SU-DHL-6 (cell line): ENCODE measurements at regions not wholly inside any gene's neighbourhood (a gene's known extent, or its start where the extent isn't known, plus 50 kb on each side); places are given as distances from the start of the nearest gene placed in this dataset.

Experiments
- H2AFZ ChIP-seq: fragments of 200-600 bp; sonication (generic); 2 replicates; pipeline ENCODE4 v1.6.1; 2014; ENCODE audit warnings: low read depth, mild to moderate bottlenecking, moderate library complexity, mixed read lengths, antibody characterized with exemption, low read length; ENCODE audit not compliant: severe bottlenecking
- H3F3A ChIP-seq: fragments of 200-600 bp; shearing (Covaris generic); 2 replicates; pipeline ENCODE4 v1.6.0; 2016; ENCODE audit warnings: antibody characterized with exemption, mild to moderate bottlenecking; ENCODE audit not compliant: insufficient read depth
- H3K27ac ChIP-seq: fragments of 200-600 bp; sonication (generic); 2 replicates; pipeline ENCODE4 v1.5.1; 2016; ENCODE audit warnings: low read depth, mild to moderate bottlenecking, low read length, moderate library complexity, mixed read lengths
- H3K27me3 ChIP-seq: fragments of 200-600 bp; sonication (generic), shearing (Covaris generic); 2 replicates; pipeline ENCODE4 v1.6.0; 2014; ENCODE audit warnings: mild to moderate bottlenecking, low read length
- H3K36me3 ChIP-seq: fragments of 200-600 bp; sonication (generic); 2 replicates; pipeline ENCODE4 v1.6.1; 2014; ENCODE audit warnings: mild to moderate bottlenecking, low read length, mixed read lengths
- H3K4me2 ChIP-seq: fragments of 300-600, 200-600 bp; shearing (Covaris generic), sonication (generic); 2 replicates; pipeline ENCODE4 v1.6.0; 2014; ENCODE audit warnings: low read length, low read depth, mild to moderate bottlenecking; ENCODE audit not compliant: poor library complexity, severe bottlenecking
- H3K4me3 ChIP-seq: fragments of 200-600 bp; sonication (generic); 2 replicates; pipeline ENCODE4 v1.5.1; 2014; ENCODE audit warnings: antibody characterized with exemption, low read length, mild to moderate bottlenecking, mixed read lengths; ENCODE audit not compliant: insufficient read depth, poor library complexity, severe bottlenecking
- H3K79me2 ChIP-seq: fragments of 200-600 bp; sonication (generic); 2 replicates; pipeline ENCODE4 v1.6.1; 2014; ENCODE audit warnings: mild to moderate bottlenecking, low read length, moderate library complexity; ENCODE audit not compliant: insufficient read depth
- H3K9ac ChIP-seq: fragments of 200-600 bp; sonication (generic); 2 replicates; pipeline ENCODE4 v1.7.0; 2014; ENCODE audit warnings: mild to moderate bottlenecking, low read length
- H3K9me2 ChIP-seq: fragments of 200-600 bp; sonication (generic); replicated peaks from 2 replicates; pipeline ENCODE4 v1.6.1; 2014; ENCODE audit warnings: low read length; ENCODE audit not compliant: insufficient read depth
- H3K9me3 ChIP-seq: fragments of 200-600 bp; sonication (generic); 2 replicates; pipeline ENCODE4 v1.6.1; 2014; ENCODE audit warnings: low read length, mixed read lengths; ENCODE audit not compliant: insufficient read depth
- H4K20me1 ChIP-seq: fragments of 200-600 bp; sonication (generic); 2 replicates; pipeline ENCODE4 v1.6.1; 2014; ENCODE audit warnings: low read depth, mild to moderate bottlenecking, antibody characterized with exemption, low read length, moderate library complexity, mixed read lengths
- CTCF ChIP-seq: fragments of 200-600 bp; sonication (generic); IDR thresholded peaks from one replicate; pipeline ENCODE4 v1.5.1; 2017; ENCODE audit warnings: antibody characterized with exemption, mild to moderate bottlenecking, low read length, moderate library complexity; ENCODE audit not compliant: insufficient read depth, poor library complexity, severe bottlenecking
- EZH2phosphoT487 ChIP-seq: fragments of 200-600 bp; sonication (generic), shearing (Covaris generic); conservative IDR thresholded peaks from 2 replicates; pipeline ENCODE4 v1.6.1; 2018; ENCODE audit warnings: mild to moderate bottlenecking, antibody characterized with exemption, low read length, moderate library complexity, mixed read lengths

GRCh38 chr4:30922625-30923024 is 202.5 kb downstream of the PCDH7 start:
- Histone ChIP-seq H3K4me2 (no peak overlapping the region), H3K4me3 (no peak overlapping the region), H3K79me2 (no peaks in the 10 kb centered on the region)

GRCh38 chr4:30924495-30924894 is 204.3 kb downstream of the PCDH7 start:
- no peaks in the 10 kb centered on the region for H3F3A ChIP-seq
- H3K27ac ChIP-seq, result no peak overlapping the region
- no peaks in the 10 kb centered on the region for H4K20me1 ChIP-seq
- H2AFZ ChIP-seq, result no peak overlapping the region
- no peaks in the 10 kb centered on the region for H3K36me3 ChIP-seq
- TF ChIP-seq CTCF, result no peak
- TF ChIP-seq EZH2phosphoT487, result no peak
- no peaks in the 10 kb centered on the region for H3K27me3 ChIP-seq
- H3K79me2 ChIP-seq, result no peaks in the 10 kb centered on the region
- H3K9me2 ChIP-seq, result no peaks in the 10 kb centered on the region
- H3K4me3 ChIP-seq, result no peak overlapping the region
- H3K9ac ChIP-seq, result no peak overlapping the region
- no peak overlapping the region for H3K4me2 ChIP-seq
- H3K9me3 ChIP-seq, result no peaks in the 10 kb centered on the region

More at GRCh38 chr4:30922625-30923024, 202.5 kb downstream of the PCDH7 start:
- no peaks in the 10 kb centered on the region for H3K36me3 ChIP-seq
- H3F3A ChIP-seq, result no peaks in the 10 kb centered on the region
- no peak overlapping the region for H3K27ac ChIP-seq
- no peaks in the 10 kb centered on the region for H4K20me1 ChIP-seq
- H3K9ac ChIP-seq, result no peak overlapping the region
- no peaks in the 10 kb centered on the region for H3K27me3 ChIP-seq
- peak overlapping the region; percentile 36 for H2AFZ ChIP-seq
- no peaks in the 10 kb centered on the region for H3K9me2 ChIP-seq
- TF ChIP-seq CTCF (no peak), EZH2phosphoT487 (no peak)
- no peaks in the 10 kb centered on the region for H3K9me3 ChIP-seq

GRCh38 chr4:30929649-30930048 is 209.5 kb downstream of the PCDH7 start:
- no peak overlapping the region for H3K4me3 ChIP-seq
- H3K27ac ChIP-seq, result no peak overlapping the region
- H3K9me2 ChIP-seq, result no peaks in the 10 kb centered on the region
- no peak overlapping the region for H3K4me2 ChIP-seq
- no peaks in the 10 kb centered on the region for H3K79me2 ChIP-seq
- no peaks in the 10 kb centered on the region for H4K20me1 ChIP-seq
- H3K27me3 ChIP-seq, result no peaks in the 10 kb centered on the region
- TF ChIP-seq CTCF (no peak), EZH2phosphoT487 (no peak)
- H2AFZ ChIP-seq, result peak overlapping the region; percentile 34
- H3K36me3 ChIP-seq, result no peaks in the 10 kb centered on the region
- no peaks in the 10 kb centered on the region for H3F3A ChIP-seq
- no peaks in the 10 kb centered on the region for H3K9me3 ChIP-seq
- H3K9ac ChIP-seq, result no peak overlapping the region
